VCaP (cell line): ENCODE measurements at regions not wholly inside any gene's neighbourhood (a gene's known extent, or its start where the extent isn't known, plus 50 kb on each side); places are given as distances from the start of the nearest gene placed in this dataset.

Experiments
- H3K27ac ChIP-seq: fragments of 450-650 bp; 2 replicates; pipeline ENCODE4 v1.5.1; 2017
- TF ChIP-seq, protein P1 (sequence below): fragments of 450-650 bp; conservative IDR thresholded peaks from 2 replicates; pipeline ENCODE4 v1.5.1; 2017; ENCODE audit warnings: mild to moderate bottlenecking, moderate library complexity

DNA sequence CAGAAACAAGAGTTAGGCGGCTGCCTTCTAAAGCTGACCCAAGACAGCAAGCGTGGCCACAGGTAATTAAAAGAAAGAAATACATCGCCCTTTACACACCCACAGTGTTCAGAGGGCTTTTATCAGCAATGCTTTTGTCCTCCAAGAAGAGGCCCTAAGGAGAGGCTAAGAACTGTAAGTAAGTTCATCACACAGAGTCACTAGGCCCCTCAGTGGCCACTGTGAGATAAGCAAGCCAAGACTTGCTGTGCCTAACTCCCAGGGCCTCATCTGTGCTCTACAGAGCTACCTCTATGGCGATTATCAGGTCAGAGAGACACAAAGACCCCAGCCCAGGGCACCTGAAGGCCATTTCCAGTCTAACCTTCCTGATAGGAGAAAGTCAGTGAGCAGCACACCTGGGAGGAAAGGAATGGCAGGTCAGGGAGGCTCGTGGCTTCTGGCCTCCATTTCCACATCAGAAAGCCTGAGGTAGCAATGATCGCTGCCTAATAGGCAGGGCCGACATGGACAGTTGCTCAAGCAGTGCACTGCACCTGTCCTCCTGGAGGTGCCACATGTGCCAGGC is 545.2 kb upstream of the CDH11 start:
- TF ChIP-seq, protein P1, sequence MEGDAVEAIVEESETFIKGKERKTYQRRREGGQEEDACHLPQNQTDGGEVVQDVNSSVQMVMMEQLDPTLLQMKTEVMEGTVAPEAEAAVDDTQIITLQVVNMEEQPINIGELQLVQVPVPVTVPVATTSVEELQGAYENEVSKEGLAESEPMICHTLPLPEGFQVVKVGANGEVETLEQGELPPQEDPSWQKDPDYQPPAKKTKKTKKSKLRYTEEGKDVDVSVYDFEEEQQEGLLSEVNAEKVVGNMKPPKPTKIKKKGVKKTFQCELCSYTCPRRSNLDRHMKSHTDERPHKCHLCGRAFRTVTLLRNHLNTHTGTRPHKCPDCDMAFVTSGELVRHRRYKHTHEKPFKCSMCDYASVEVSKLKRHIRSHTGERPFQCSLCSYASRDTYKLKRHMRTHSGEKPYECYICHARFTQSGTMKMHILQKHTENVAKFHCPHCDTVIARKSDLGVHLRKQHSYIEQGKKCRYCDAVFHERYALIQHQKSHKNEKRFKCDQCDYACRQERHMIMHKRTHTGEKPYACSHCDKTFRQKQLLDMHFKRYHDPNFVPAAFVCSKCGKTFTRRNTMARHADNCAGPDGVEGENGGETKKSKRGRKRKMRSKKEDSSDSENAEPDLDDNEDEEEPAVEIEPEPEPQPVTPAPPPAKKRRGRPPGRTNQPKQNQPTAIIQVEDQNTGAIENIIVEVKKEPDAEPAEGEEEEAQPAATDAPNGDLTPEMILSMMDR: no peak
- H3K27ac ChIP-seq: no peak overlapping the region

DNA sequence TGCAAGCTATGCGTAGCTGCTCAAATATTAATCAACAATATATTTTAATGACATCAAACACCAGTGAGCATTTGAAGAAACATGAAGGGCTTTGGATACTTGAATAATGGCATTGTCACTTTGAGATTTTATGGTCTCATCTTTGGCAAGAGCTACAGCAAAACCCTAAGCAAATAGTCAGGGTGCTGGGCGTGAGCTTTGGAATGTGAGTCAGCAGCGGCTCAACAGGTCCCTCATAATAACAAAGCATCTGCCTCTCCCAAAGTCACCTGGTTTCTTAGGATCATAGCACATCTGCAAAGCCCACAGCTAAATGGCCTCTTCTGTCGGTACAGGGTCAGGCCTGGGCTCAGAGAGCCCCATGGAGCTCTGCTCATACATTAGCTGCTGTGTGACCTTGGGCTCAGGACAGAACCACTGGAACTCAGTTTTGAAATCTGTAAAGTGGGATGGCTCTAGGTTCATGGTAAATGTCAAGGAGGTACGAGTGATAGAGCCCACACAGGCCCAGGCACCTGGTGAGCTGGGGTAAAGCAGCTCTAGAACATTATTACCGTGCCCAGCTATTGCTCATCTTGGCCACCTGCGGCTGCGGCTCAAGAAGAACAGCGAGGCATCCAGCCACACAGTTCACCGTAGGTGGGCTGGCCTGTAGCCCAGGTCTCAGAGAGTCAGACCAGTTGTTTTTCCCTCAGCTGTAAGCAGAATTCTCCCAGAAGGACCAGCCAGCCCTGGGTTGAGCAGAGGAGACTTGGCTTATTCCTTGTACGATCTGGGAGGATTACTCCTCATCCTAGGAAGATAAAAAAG is 544.5 kb upstream of the CDH11 start:
- TF ChIP-seq, protein P1: no peak
- H3K27ac ChIP-seq: no peak overlapping the region

DNA sequence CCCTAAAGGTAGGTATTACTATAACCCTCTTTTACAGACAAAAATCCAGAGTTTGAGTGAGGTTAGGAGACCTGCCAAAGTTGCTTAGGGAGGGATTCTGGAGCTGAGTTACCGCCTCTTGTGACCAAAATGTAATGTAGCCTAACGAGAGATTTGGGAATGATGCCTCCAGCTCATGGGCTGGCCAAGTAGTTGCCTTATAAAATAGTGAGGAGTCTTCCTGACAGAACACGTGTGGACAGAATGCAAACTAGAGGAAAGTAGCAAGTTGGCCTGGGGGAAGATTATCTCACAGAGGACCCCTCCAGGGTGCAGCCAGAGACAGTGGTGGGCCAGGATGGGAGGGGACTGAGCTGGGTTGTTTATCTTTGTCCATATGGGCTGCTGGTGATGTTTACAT is 543.7 kb upstream of the CDH11 start:
- no peak overlapping the region for H3K27ac ChIP-seq
- TF ChIP-seq, protein P1: no peak

DNA sequence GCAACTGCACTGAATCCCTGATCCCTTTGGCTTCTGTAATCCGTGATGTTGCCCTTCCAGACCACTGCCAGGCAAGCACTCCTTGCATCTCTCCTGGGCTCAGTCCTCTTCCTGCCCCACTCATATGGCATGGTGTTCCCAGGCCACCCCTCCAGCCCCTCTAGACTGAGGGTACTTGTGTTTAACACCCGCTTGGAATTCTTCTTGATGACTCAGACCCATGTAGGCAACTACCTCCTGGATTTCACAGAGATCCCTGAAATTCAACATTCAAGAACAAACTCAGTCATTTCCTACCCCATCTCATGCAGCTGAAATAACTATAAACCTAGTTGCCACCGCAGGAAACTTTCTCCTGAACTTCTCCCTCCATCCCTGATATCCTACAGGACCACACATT is 541.9 kb upstream of the CDH11 start:
- H3K27ac ChIP-seq: no peak overlapping the region
- TF ChIP-seq, protein P1: no peak

DNA sequence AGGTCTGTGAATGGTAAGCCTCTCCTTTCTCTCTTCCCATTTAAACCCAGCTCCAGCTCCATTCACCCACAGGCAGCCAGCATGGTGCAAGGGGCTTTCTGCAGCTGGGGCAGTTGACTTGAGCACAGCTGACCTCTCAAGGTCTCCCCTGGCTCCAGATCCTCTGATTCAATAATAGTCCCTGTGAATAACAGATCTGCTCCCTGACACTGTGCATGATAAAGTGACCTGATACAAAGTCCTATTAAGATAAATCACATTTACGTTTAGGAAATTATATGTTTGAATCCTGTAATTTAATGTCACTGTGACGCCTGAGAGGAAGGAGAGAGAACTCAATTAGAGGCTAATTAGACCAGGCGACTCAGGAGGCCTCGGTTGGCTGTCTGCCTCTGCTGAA is 540.4 kb upstream of the CDH11 start:
- no peak overlapping the region for H3K27ac ChIP-seq
- TF ChIP-seq, protein P1: no peak

DNA sequence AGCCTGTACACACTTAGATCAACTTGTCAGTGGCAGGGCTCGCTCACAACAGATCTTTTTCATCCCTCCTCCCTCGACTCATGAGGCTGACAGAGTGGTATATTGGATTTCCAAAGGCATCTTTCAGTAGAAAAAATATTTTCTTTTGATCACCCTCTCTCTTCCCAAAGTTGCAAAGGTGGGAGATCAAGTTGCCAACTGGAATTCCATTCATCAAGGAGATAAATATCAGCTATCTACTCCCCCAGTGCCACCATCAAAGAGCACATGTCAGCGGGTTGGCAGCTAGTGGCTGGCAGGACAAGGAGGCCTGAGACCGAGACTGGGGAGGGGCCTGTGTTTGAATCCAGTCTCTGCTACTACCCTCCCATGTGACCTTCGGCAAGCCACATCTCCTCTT is 539.7 kb upstream of the CDH11 start:
- TF ChIP-seq, protein P1: no peak

DNA sequence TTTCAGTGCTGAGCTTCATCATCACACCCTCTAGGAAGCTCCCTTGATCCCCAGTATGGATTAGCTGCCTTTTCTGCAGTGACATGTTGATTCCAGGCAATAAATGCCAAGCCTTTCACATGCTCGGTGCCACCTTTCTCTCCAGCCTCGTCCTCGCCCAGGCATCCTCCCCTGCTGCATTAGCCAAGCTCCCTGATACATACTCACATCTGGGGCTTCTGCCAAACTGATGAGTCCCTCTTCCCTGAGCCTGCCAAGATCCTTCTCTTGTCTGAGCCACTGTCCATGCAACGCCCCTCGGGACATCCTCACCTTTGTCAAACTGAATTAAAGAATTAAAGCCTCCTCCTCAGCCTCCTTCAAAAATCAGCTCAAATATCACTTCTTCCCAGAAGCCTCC is 538.5 kb upstream of the CDH11 start:
- TF ChIP-seq, protein P1: no peak
- H3K27ac ChIP-seq: no peak overlapping the region

More for the DNA sequence above, 539.7 kb upstream of the CDH11 start:
- no peak overlapping the region for H3K27ac ChIP-seq
